Non-pigmented ciliary epithelial cell (primary cell): ENCODE measurements at regions not wholly inside any gene's neighbourhood (a gene's known extent, or its start where the extent isn't known, plus 50 kb on each side); places are given as distances from the start of the nearest gene placed in this dataset.

Experiments used
- DNase-seq: peaks from one replicate; pipeline ENCODE4 v3.0.0-alpha.2; 2010; ENCODE audit warnings: low read depth

- DNase-seq: no peak
These were observed 197.0 kb upstream of the ZC3H12A start for GRCh38 chr1:37277366-37277765.

DNA sequence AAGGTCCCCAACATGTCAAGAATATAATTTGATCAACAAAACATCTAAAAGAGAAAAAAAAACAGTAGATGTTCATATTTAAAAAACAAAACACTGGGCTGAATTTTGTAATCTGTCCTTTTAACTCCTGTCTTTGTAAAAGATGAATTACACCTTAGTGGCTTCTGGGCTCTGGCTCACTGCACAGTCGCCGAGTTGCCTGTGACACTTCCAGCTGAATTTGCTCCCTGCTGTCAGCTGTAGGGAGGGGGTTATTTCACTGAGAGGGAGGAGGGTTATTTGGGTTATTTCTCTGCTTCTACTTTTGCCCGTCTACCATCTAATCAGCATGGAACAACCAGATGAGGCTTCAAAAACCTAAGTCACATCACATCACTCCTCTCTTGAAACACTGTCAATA lies 193.0 kb upstream of the ZC3H12A start:
- no peak for DNase-seq

- no peak for DNase-seq
These were observed 191.6 kb upstream of the ZC3H12A start for GRCh38 chr1:37282764-37283163.

DNA sequence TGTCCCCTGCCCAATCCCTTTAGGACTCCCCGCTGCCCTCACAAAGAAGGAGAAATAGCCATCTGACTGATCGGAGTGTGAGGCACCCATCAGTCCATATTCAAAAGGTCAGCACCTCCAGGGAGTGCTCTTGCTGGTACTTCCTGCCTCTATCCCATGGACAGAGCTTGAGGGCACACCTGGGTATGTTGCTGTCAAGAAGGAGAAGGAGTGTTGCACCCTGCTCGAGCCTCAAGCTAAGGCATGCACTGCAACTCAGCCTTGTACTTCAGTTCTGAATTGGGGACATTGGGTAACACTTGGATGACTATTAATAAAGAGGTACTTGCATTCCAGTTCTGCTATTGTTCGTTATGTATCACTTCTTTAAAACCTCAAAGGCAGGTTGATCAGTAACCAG lies 190.3 kb upstream of the ZC3H12A start:
- no peak for DNase-seq

DNA sequence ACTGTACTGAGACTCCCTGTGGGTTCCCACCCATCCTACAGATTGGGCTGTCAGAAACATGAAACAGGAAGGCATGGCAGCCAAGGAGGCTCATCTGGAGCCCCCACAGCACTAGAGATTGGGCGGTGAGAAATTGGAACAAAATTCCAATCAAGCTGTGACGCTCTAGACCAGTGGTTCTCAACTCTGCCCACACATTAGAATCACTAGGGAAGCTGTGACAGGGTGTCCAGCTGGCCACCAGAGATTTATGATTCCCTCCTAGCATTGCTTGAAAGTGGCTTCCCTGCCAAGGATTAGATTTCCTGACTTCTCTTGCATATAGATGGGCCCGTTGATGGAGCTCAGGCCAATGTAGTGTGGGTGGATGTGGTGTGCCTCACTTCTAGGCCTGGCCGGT lies 187.5 kb upstream of the ZC3H12A start:
- no peak for DNase-seq

DNA sequence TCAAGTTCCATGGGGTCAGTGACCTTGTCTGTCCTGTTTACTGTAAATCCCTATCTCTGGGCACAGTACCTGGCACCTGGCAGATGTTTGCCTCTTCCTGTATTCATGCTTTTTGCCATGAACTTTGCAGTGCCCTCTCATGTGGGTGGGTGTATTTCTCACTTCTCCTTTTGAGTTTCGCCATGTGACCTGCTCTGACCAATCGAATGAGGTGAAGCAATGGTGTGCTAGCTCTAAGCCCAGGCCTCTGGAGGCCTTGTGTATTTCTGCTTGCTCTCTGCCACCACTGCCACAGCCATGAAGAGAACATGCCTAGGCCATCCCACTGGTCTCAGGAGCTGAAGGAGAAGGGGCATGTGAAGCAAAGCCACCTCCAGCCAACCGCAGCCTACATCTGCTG lies 185.5 kb upstream of the ZC3H12A start:
- DNase-seq: no peak

DNA sequence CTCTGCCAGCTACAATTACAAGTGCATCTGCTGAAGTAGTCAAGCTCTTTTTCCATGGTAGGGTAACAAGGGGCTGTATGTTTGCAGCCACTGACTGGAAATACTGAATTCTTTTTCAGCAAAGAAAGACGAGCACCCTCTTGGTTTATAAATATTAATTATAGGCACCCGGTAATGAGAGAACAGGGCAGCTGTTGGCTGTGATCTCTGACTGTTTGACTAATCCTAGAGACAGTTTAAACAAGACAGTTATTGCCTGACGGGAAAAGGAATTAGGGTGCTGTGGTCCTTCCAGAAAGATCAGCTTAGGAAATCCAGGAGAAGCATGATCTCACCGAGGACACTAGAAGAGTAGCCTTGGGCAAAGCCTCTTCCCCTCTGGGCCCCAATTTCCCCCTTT lies 183.7 kb upstream of the ZC3H12A start:
- no peak for DNase-seq

DNA sequence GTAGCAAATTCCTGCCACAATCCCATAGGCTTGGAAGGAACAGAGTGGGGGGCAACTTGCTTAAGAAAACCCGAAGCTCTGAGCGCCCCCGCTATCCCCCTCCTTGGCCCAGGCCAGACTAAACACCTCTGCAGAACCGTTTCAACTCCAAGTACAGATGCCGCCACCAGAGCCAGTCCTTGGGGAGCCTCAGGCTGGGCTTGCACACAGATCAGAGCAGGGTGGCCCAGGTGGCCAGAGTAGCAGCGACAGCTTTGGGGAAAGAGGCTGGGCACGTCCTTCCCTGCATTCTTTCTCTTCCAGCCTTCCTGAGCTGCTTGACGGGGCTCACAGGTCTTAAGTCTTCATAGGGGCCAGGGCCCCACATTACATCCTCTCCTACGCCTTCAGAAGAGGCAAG lies 181.6 kb upstream of the ZC3H12A start:
- no peak for DNase-seq

DNA sequence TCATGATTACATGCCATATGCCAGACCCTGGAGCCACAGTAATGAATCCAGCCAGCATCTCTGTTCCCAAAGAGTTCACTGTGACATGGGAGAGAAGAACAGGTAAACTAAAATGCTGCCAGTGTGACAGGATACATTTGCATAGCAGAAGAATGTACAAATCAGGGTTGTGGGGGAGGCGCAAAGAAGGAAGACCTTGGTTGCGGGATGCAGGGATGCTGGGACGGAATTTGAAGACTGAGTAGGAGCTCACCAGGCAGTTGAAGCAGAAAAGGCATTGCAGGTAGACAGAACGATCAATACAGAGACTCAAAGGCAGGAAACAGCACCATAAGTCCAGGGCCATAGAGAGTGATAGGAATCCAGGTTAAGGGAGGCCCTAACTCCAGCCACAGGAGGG lies 180.3 kb upstream of the ZC3H12A start:
- DNase-seq: no peak

- no peak for DNase-seq
These were observed 179.9 kb upstream of the ZC3H12A start for GRCh38 chr1:37294529-37294928.

- no peak for DNase-seq
These were observed 175.6 kb upstream of the ZC3H12A start for GRCh38 chr1:37298769-37299168.

- no peak for DNase-seq
These were observed 175.2 kb upstream of the ZC3H12A start for GRCh38 chr1:37299216-37299615.

- DNase-seq: no peak
These were observed 170.4 kb upstream of the ZC3H12A start for GRCh38 chr1:37303884-37304574.

- no peak for DNase-seq
These were observed 169.3 kb upstream of the ZC3H12A start for GRCh38 chr1:37305108-37305507.

DNA sequence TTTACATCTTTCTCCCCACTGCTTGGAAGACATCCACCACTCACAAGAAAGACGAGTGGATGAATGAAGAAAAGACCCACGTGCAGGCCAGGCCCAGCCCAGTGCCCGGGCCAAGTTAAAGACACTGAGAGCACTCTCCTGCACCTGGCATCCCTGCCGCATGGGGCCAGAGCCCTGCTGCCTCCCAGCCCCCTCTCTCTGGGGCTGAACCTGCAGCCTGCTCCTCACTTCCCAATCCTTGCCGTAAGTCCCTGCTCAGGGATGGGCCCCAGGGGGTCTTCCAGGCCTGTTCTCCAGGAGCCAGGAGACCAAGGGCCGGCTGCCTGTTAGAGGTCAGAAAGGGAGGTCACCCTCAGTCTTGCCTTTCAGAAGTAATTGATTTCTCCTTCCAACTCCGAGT lies 168.5 kb upstream of the ZC3H12A start:
- DNase-seq: no peak

- no peak for DNase-seq
These were observed 167.9 kb upstream of the ZC3H12A start for GRCh38 chr1:37306461-37306860.

DNA sequence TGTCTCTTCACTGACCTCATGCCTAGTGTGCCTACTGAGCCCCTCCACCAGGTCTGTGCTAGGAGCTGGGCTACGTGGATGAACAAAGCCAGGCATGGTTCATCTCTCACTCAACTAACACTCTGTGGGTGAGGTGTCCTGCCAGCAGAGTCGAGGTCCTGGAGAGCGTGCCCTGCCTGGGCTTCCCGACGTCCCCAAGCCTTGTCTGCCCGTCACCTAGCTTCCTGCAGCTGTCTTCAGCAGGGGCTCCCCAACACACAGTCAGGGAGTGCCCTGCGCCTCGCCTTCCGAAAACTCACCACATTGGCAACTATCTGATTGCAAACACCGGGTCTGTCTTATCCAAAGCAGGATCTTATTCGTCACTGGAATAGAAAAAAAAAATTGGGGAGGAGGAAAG lies 167.5 kb upstream of the ZC3H12A start:
- no peak for DNase-seq

DNA sequence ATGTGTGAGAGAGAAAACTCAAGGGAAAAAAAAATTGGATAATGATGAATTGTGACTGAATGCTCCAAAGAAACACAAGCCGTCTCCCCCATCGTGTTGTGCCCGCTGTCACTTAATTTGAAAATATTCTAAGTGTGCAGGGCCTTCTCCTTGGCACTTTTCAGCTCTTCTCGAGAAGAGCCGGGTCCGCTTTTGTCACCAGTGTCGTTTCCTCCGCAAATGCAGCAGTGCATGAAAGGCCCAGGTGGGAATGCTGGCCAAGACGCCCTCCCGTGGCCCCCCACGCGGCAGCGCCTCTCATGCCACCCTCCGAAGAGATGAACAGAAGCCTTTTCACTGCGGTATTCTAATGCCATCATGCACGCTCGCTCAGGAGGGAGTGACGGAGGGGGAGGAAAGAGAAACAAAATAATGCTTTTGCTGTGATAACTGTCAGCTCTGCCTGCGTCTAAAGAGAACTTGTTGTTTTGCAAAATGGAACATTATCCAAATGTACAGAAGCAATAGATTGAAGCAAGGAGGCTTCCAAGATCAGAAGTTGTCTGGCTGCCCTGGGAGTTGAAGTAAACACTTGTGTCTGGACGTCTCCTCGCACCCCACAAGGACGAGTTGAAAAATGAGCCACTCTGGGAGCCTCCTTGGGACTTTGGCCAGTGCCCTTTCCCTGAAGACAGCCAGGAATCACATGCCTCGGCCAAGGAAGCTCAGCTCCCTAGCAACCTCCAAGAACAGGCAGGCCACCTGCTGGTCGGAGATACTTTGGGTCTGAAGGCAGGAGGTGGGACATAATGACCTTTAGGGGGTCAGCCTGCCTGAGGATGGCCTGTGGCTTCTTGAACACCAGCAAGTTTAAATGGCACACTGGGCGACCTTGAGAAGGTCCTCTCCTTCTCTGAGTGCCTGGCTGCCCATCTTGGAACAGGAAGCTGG lies 166.1 kb upstream of the ZC3H12A start:
- no peak for DNase-seq

DNA sequence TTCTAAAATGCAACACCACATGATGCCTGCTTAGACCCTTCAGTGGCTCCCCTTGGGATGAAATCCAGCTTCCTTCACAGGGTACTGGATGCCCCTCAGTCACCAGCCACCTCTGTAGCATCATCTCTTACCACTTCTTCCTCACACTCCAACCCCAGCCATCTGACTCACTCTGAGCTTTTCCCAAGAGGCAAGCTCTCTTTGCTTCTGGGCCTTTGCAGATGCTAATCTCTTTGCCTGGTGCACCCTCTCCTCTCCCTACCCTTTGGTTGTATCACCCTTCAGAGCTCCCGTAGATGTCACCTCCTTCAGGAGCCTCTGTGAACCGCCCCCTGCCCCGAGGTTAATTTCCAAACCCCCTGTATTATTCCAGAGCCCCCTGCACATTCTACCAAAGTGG lies 164.8 kb upstream of the ZC3H12A start:
- no peak for DNase-seq

GRCh38 chr1:37310064-37310463 lies 164.3 kb upstream of the ZC3H12A start:
- no peak for DNase-seq

- no peak for DNase-seq
These were observed 159.0 kb upstream of the ZC3H12A start for GRCh38 chr1:37315371-37315846.

DNA sequence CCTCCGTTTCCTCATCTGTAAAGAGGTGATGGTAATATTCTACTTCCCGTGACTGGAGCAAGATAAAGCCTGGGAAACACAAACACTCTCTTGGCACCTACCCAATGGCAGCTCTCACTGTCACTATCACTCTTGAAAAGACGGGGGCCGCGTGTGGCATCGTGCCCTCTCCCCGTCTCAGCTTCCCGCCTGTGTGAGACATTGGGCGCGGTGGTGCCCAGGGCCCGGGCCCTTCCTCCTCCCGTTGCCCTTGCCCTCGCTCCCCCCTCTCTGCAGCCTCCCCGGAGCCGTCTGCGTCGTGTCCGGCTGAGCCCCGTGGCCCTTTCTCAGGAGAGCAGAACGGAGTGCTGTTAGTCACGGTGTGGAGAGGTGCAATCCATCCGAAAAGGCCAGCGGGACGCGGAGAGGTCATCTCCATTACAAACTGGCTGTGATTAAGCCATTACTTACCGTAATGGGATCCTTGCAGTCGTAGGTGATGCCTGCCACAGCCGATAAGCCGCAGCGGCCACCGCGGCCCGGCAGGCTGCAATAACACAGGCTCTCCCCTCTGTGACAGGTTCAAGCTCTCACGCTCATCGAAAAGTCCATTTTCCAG lies 156.4 kb upstream of the ZC3H12A start:
- no peak for DNase-seq

- no peak for DNase-seq
These were observed 155.9 kb upstream of the ZC3H12A start for GRCh38 chr1:37318490-37318889.
